Hepatocyte (in vitro differentiated cells): ENCODE measurements at regions not wholly inside any gene's neighbourhood (a gene's known extent, or its start where the extent isn't known, plus 50 kb on each side); places are given as distances from the start of the nearest gene placed in this dataset.

Source experiments
- DNase-seq: peaks from one replicate; pipeline ENCODE4 v3.0.0-alpha.2; 2016; ENCODE audit warnings: low spot score
- H2AFZ ChIP-seq: fragments of 200-600 bp; sonication (generic); 2 replicates; pipeline ENCODE4 v1.6.0; 2016; ENCODE audit warnings: antibody characterized with exemption, mild to moderate bottlenecking
- H3K27ac ChIP-seq: fragments of 200-600 bp; sonication (generic); 2 replicates; pipeline ENCODE4 v1.5.1; 2016; ENCODE audit warnings: mild to moderate bottlenecking
- H3K27me3 ChIP-seq: fragments of 200-600 bp; sonication (generic); 2 replicates; pipeline ENCODE4 v1.6.1; 2016
- H3K36me3 ChIP-seq: fragments of 200-600 bp; sonication (generic); replicated peaks from 2 replicates; pipeline ENCODE4 v1.5.1; 2016; ENCODE audit warnings: low read depth; ENCODE audit not compliant: insufficient read depth
- H3K4me1 ChIP-seq: fragments of 200-600 bp; sonication (generic); 2 replicates; pipeline ENCODE4 v1.5.1; 2016; ENCODE audit warnings: mild to moderate bottlenecking, moderate library complexity; ENCODE audit not compliant: insufficient read depth
- H3K4me2 ChIP-seq: fragments of 200-600 bp; sonication (generic); 2 replicates; pipeline ENCODE4 v1.6.0; 2016
- H3K4me3 ChIP-seq: fragments of 200-600 bp; sonication (generic); 2 replicates; pipeline ENCODE4 v1.5.1; 2016; ENCODE audit warnings: mild to moderate bottlenecking
- H3K79me2 ChIP-seq: fragments of 200-600 bp; sonication (generic); 2 replicates; pipeline ENCODE4 v1.6.0; 2017; ENCODE audit warnings: mild to moderate bottlenecking
- H3K9me2 ChIP-seq: fragments of 200-600 bp; sonication (generic); replicated peaks from 2 replicates; pipeline ENCODE4 v1.6.0; 2017; ENCODE audit warnings: mild to moderate bottlenecking; ENCODE audit not compliant: insufficient read depth
- H3K9me3 ChIP-seq: fragments of 200-600 bp; sonication (generic); 2 replicates; pipeline ENCODE4 v1.5.1; 2016; ENCODE audit warnings: low read depth, mild to moderate bottlenecking
- H4K20me1 ChIP-seq: fragments of 200-600 bp; sonication (generic); 2 replicates; pipeline ENCODE4 v1.6.0; 2016; ENCODE audit warnings: mild to moderate bottlenecking; ENCODE audit not compliant: insufficient read depth, poor library complexity, severe bottlenecking
- EZH2 ChIP-seq: fragments of 200-600 bp; sonication (generic); IDR thresholded peaks from 2 replicates; pipeline ENCODE4 v1.6.1; 2016; ENCODE audit warnings: antibody characterized with exemption, mild to moderate bottlenecking, borderline replicate concordance
- EZH2phosphoT487 ChIP-seq: fragments of 200-600 bp; sonication (generic); IDR thresholded peaks from one replicate; pipeline ENCODE4 v1.6.1; 2018; ENCODE audit warnings: antibody characterized with exemption, mild to moderate bottlenecking, low read depth, moderate library complexity; ENCODE audit not compliant: unreplicated experiment, severe bottlenecking
- WGBS: methylation state at CpG from one replicate; pipeline ENCODE4 v1.1.6; 2016; ENCODE audit warnings: low lambda C conversion rate; ENCODE audit errors: missing lambda C conversion rate; 5-methylcytosine and 5-hydroxymethylcytosine counted together
- TF ChIP-seq, protein P1 (sequence below): fragments of 200-600 bp; sonication (generic); IDR thresholded peaks from 2 replicates; pipeline ENCODE4 v1.5.1; 2016; ENCODE audit warnings: antibody characterized with exemption, mild to moderate bottlenecking; ENCODE audit not compliant: poor library complexity

GRCh38 chr12:45122768-45123380 lies 72.0 kb upstream of the DBX2 start:
- TF ChIP-seq EZH2 (no peak), EZH2phosphoT487 (no peak)
- TF ChIP-seq, protein P1, sequence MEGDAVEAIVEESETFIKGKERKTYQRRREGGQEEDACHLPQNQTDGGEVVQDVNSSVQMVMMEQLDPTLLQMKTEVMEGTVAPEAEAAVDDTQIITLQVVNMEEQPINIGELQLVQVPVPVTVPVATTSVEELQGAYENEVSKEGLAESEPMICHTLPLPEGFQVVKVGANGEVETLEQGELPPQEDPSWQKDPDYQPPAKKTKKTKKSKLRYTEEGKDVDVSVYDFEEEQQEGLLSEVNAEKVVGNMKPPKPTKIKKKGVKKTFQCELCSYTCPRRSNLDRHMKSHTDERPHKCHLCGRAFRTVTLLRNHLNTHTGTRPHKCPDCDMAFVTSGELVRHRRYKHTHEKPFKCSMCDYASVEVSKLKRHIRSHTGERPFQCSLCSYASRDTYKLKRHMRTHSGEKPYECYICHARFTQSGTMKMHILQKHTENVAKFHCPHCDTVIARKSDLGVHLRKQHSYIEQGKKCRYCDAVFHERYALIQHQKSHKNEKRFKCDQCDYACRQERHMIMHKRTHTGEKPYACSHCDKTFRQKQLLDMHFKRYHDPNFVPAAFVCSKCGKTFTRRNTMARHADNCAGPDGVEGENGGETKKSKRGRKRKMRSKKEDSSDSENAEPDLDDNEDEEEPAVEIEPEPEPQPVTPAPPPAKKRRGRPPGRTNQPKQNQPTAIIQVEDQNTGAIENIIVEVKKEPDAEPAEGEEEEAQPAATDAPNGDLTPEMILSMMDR: peak; percentile 64
- H2AFZ ChIP-seq: no peak overlapping the region
- no peaks in the 10 kb centered on the region for H3K27me3 ChIP-seq
- no peak overlapping the region for H3K4me2 ChIP-seq
- no peaks in the 10 kb centered on the region for H3K9me3 ChIP-seq
- H3K4me3 ChIP-seq: no peak overlapping the region
- no peaks in the 10 kb centered on the region for H4K20me1 ChIP-seq
- 63% methylated on average over 6 of the region's 6 CpGs for WGBS
- peak; percentile 25 for DNase-seq
- H3K79me2 ChIP-seq: no peaks in the 10 kb centered on the region
- H3K36me3 ChIP-seq: no peaks in the 10 kb centered on the region
- no peak overlapping the region for H3K27ac ChIP-seq
- H3K9me2 ChIP-seq: no peaks in the 10 kb centered on the region
- H3K4me1 ChIP-seq: no peaks in the 10 kb centered on the region

GRCh38 chr12:45124485-45125155 lies 73.7 kb upstream of the DBX2 start:
- no peaks in the 10 kb centered on the region for H3K79me2 ChIP-seq
- H4K20me1 ChIP-seq: no peaks in the 10 kb centered on the region
- H3K27ac ChIP-seq: no peak overlapping the region
- H3K4me1 ChIP-seq: no peaks in the 10 kb centered on the region
- no peaks in the 10 kb centered on the region for H3K36me3 ChIP-seq
- no peaks in the 10 kb centered on the region for H3K27me3 ChIP-seq
- no peaks in the 10 kb centered on the region for H3K9me3 ChIP-seq
- no peak overlapping the region for H3K4me2 ChIP-seq
- H3K9me2 ChIP-seq: no peaks in the 10 kb centered on the region
- TF ChIP-seq EZH2phosphoT487 (no peak), EZH2 (no peak)
- TF ChIP-seq, protein P1: no peak
- no peak for DNase-seq
- no peak overlapping the region for H3K4me3 ChIP-seq
- H2AFZ ChIP-seq: no peak overlapping the region
- WGBS: 65% methylated on average over 3 of the region's 3 CpGs

DNA sequence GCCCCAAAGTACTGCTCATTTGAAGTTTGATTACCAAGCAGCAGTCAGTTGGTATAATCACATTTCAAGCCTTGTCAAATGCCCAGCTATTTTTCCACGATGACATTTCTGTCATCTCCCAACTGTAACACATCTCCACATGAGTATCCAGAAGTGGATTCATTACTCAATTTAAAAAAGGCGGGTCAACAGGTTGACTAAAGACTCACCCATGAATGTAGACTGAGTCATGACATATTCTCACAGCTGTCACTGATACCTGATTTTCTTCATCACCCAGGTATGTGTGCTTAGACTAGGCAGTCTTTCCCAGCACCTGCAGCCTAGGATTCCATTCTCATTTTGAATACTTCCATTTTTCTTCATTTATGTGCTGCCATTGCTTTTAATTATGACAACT lies 75.1 kb upstream of the DBX2 start:
- no peaks in the 10 kb centered on the region for H4K20me1 ChIP-seq
- TF ChIP-seq EZH2phosphoT487: no peak
- TF ChIP-seq, protein P1: no peak
- WGBS: 73% methylated on average over 2 of the region's 2 CpGs
- no peak for DNase-seq
- no peak overlapping the region for H3K4me2 ChIP-seq
- no peaks in the 10 kb centered on the region for H3K9me2 ChIP-seq
- no peak overlapping the region for H2AFZ ChIP-seq
- no peaks in the 10 kb centered on the region for H3K9me3 ChIP-seq
- H3K4me1 ChIP-seq: no peaks in the 10 kb centered on the region
- no peaks in the 10 kb centered on the region for H3K36me3 ChIP-seq
- no peak overlapping the region for H3K27ac ChIP-seq
- H3K27me3 ChIP-seq: no peaks in the 10 kb centered on the region
- H3K4me3 ChIP-seq: no peak overlapping the region
- H3K79me2 ChIP-seq: no peaks in the 10 kb centered on the region
